ENCODE measurements at regions not wholly inside any gene's neighbourhood (a gene's known extent, or its start where the extent isn't known, plus 50 kb on each side); places are given as distances from the start of the nearest gene placed in this dataset.

GRCh38 chr6:40672087-40672486, 84.9 kb upstream of the LRFN2 start:
- Histone ChIP-seq H2AFZ (ENCODE audit: low read depth, low read length) (no peak overlapping the region), H3K9me3 (replicated peaks; ENCODE audit: control insufficient read depth, insufficient read depth, low read length) (no peaks in the 10 kb centered on the region), H3K4me1 (ENCODE audit: control insufficient read depth, extremely low read depth, insufficient read depth, low read length) (no peaks in the 10 kb centered on the region), H3K79me2 (ENCODE audit: control insufficient read depth, insufficient read depth, low read length) (no peaks in the 10 kb centered on the region), H4K20me1 (replicated peaks; ENCODE audit: control insufficient read depth, extremely low read depth, insufficient read depth, low read length) (no peaks in the 10 kb centered on the region), H3K4me3 (replicated peaks in 1 of 3; ENCODE audit: insufficient read depth in 1 of 3, low read depth in 1 of 3, low read length in 3 of 3) (no peak overlapping the region), H3K9ac (replicated peaks; ENCODE audit: extremely low read depth, insufficient read depth, low read length) (no peak overlapping the region), H3K27ac (ENCODE audit: insufficient read depth, low read depth, low read length) (no peak overlapping the region), H3K36me3 (ENCODE audit: control insufficient read depth in 2 of 2, extremely low read depth in 1 of 2, insufficient read depth in 2 of 2, low read length in 2 of 2) (no peaks in the 10 kb centered on the region), H3K4me2 (ENCODE audit: insufficient read depth, low read length) (no peak overlapping the region), H3K27me3 (ENCODE audit: control insufficient read depth in 2 of 2, insufficient read depth in 2 of 2, low read length in 2 of 2) (no peaks in the 10 kb centered on the region), H3K9me1 (replicated peaks; ENCODE audit: control insufficient read depth, extremely low read depth, insufficient read depth, low read length) (no peaks in the 10 kb centered on the region)
- FAIRE-seq, result no peak
- CTCF ChIA-PET, result interaction anchor here (1.3 kb wide), 1 partner anchor 19 kb away, joined by 4 read pairs; no protein-coding TSS in a partner anchor
- dilution Hi-C loops (cut with MboI; ENCODE audit: extremely low pct_ligation_motif_present, low sequenced_read_pairs) (no loop called here), intact Hi-C loops (cut with micrococcal nuclease) (no loop called here)
- no peak for TF ChIP-seq EZH2 (IDR thresholded peaks at IDR 0.05; ENCODE audit: borderline replicate concordance, low read depth, low read length, severe bottlenecking)
- TF ChIP-seq, protein P1, sequence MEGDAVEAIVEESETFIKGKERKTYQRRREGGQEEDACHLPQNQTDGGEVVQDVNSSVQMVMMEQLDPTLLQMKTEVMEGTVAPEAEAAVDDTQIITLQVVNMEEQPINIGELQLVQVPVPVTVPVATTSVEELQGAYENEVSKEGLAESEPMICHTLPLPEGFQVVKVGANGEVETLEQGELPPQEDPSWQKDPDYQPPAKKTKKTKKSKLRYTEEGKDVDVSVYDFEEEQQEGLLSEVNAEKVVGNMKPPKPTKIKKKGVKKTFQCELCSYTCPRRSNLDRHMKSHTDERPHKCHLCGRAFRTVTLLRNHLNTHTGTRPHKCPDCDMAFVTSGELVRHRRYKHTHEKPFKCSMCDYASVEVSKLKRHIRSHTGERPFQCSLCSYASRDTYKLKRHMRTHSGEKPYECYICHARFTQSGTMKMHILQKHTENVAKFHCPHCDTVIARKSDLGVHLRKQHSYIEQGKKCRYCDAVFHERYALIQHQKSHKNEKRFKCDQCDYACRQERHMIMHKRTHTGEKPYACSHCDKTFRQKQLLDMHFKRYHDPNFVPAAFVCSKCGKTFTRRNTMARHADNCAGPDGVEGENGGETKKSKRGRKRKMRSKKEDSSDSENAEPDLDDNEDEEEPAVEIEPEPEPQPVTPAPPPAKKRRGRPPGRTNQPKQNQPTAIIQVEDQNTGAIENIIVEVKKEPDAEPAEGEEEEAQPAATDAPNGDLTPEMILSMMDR (IDR thresholded peaks at IDR 0.05; ENCODE audit: extremely low read depth in 1 of 2, insufficient read depth in 1 of 2, low read depth in 1 of 2, low read length in 2 of 2), result no peak
- TF ChIP-seq POLR2A (IDR thresholded peaks at IDR 0.05; ENCODE audit: low read depth, low read length), result no peak
- TF ChIP-seq POLR2AphosphoS5 (IDR thresholded peaks at IDR 0.05; ENCODE audit: insufficient read depth, low read depth, low read length), result no peak
- TF ChIP-seq MAX (IDR thresholded peaks at IDR 0.05; ENCODE audit: insufficient read depth, insufficient read length), result no peak
- no peak for TF ChIP-seq FOS (IDR thresholded peaks at IDR 0.05; ENCODE audit: borderline replicate concordance, insufficient read depth, low read length)
- no peak for TF ChIP-seq JUN (IDR thresholded peaks at IDR 0.05; ENCODE audit: borderline replicate concordance, insufficient read depth, insufficient read length, low read depth)
- no peak for TF ChIP-seq MYC (IDR thresholded peaks at IDR 0.05; ENCODE audit: low read depth, low read length)
- TF ChIP-seq GATA2 (IDR thresholded peaks at IDR 0.05; ENCODE audit: insufficient read depth, insufficient read length, low read depth, low read length), result no peak
- no peak for DNase-seq (ENCODE audit: low read depth, low spot score)
- POLR2A ChIA-PET, result no interaction called here
- no TSS peak for BruUV-seq (replicated peaks)
